ENCODE measurements at regions not wholly inside any gene's neighbourhood (a gene's known extent, or its start where the extent isn't known, plus 50 kb on each side); places are given as distances from the start of the nearest gene placed in this dataset.

GRCh38 chr1:217311269-217311668 is 319.6 kb downstream of the GPATCH2 start:
- DNase-seq: no peak

GRCh38 chr1:217281332-217281731 is 349.6 kb downstream of the GPATCH2 start:
- no peak for DNase-seq

GRCh38 chr1:217275655-217276398 is 355.1 kb downstream of the GPATCH2 start:
- no peak for DNase-seq

GRCh38 chr1:217274927-217275654 is 355.8 kb downstream of the GPATCH2 start:
- DNase-seq: no peak

- DNase-seq: no peak
Measured at GRCh38 chr1:217274416-217274815, 356.5 kb downstream of the GPATCH2 start.

GRCh38 chr1:217273866-217274265 is 357.0 kb downstream of the GPATCH2 start:
- DNase-seq: no peak

- no peak for DNase-seq
Measured at GRCh38 chr1:217272385-217272784, 358.5 kb downstream of the GPATCH2 start.

GRCh38 chr1:217270101-217270500 is 360.8 kb downstream of the GPATCH2 start:
- no peak for DNase-seq

- no peak for DNase-seq
Measured at GRCh38 chr1:217268058-217268457, 362.8 kb downstream of the GPATCH2 start.

GRCh38 chr1:217261636-217262035 is 369.3 kb downstream of the GPATCH2 start:
- DNase-seq: no peak

- DNase-seq: no peak
Measured at GRCh38 chr1:217260676-217261075, 370.2 kb downstream of the GPATCH2 start.

- no peak for DNase-seq
Measured at GRCh38 chr1:217253985-217254384, 376.9 kb downstream of the GPATCH2 start.

GRCh38 chr1:217253351-217253750 is 377.5 kb downstream of the GPATCH2 start:
- no peak for DNase-seq

GRCh38 chr1:217251121-217251520 is 379.8 kb downstream of the GPATCH2 start:
- no peak for DNase-seq

GRCh38 chr1:217249857-217250256 is 381.0 kb downstream of the GPATCH2 start:
- DNase-seq: no peak

- DNase-seq: no peak
Measured at GRCh38 chr1:217244971-217245370, 385.9 kb downstream of the GPATCH2 start.

GRCh38 chr1:217240656-217241055 is 390.2 kb downstream of the GPATCH2 start:
- no peak for DNase-seq

GRCh38 chr1:217238945-217239344 is 391.9 kb downstream of the GPATCH2 start:
- no peak for DNase-seq

GRCh38 chr1:217230412-217230811 is 400.5 kb downstream of the GPATCH2 start:
- no peak for DNase-seq

GRCh38 chr1:217228689-217229088 is 402.2 kb downstream of the GPATCH2 start:
- DNase-seq: no peak

- DNase-seq: no peak
Measured at GRCh38 chr1:217224201-217224600, 406.7 kb downstream of the GPATCH2 start.

GRCh38 chr1:217214551-217214950 is 416.3 kb downstream of the GPATCH2 start:
- no peak for DNase-seq

- DNase-seq: no peak
Measured at GRCh38 chr1:217211486-217211885, 419.4 kb downstream of the GPATCH2 start.

GRCh38 chr1:217205578-217205977 is 425.3 kb downstream of the GPATCH2 start:
- no peak for DNase-seq
